NT2/D1 (cell line): ENCODE measurements at regions not wholly inside any gene's neighbourhood (a gene's known extent, or its start where the extent isn't known, plus 50 kb on each side); places are given as distances from the start of the nearest gene placed in this dataset.
"Not testable (repeated sequence)": the region's sequence is repeated elsewhere in the genome, so short reads cannot be mapped to it uniquely, and the experiment has no call there.

Source experiments
- DNase-seq: peaks from one replicate; pipeline ENCODE4 v3.0.0-alpha.2; 2011; ENCODE audit warnings: low read depth, low spot score
- H3K27me3 ChIP-seq: 2 replicates; pipeline ENCODE4 v1.6.0; 2011; ENCODE audit warnings: mild to moderate bottlenecking; ENCODE audit not compliant: insufficient read length, insufficient read depth
- H3K36me3 ChIP-seq: 2 replicates; pipeline ENCODE4 v1.6.1; 2011; ENCODE audit warnings: mild to moderate bottlenecking, low read length, mixed read lengths; ENCODE audit not compliant: insufficient read depth, insufficient read length
- H3K4me1 ChIP-seq: 2 replicates; pipeline ENCODE4 v1.5.1; 2011; ENCODE audit not compliant: insufficient read depth, insufficient read length
- H3K4me3 ChIP-seq: 2 replicates; pipeline ENCODE4 v1.5.1; 2011; ENCODE audit warnings: low read depth; ENCODE audit not compliant: insufficient read length
- H3K9ac ChIP-seq: 2 replicates; pipeline ENCODE4 v1.6.0; 2011; ENCODE audit warnings: low read depth; ENCODE audit not compliant: insufficient read length
- H3K9me3 ChIP-seq: 2 replicates; pipeline ENCODE4 v1.5.1; 2011; ENCODE audit warnings: mild to moderate bottlenecking, low read length; ENCODE audit not compliant: insufficient read depth
- SUZ12 ChIP-seq: IDR thresholded peaks from 2 replicates; pipeline ENCODE4 v1.6.1; 2011; ENCODE audit not compliant: insufficient read length, insufficient read depth; ENCODE audit errors: extremely low read depth
- YY1 ChIP-seq: IDR thresholded peaks from 2 replicates; pipeline ENCODE4 v1.6.1; 2011; ENCODE audit not compliant: insufficient read length, insufficient read depth
- ZNF274 ChIP-seq: IDR thresholded peaks from 2 replicates; pipeline ENCODE4 v1.6.1; 2011; ENCODE audit warnings: mild to moderate bottlenecking, low read depth, low read length

DNA sequence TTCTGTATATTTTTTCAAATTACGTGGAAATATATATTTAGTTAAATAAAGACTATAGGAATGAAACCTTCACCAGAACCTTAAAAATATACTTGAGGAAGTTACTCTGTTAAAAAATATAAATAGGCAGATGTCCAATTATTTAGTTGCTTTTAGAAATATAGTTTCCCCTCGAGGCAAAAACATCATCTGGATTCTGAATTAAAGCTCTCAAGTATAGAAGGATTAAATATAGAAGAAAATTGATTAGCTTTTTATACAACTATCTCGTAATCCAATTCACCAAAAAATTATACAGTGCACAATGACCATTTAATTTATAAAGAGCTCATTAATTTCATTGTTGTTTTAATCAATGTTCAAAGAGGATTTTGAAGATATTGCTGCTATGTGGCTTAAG lies 601.4 kb downstream of the GABRG2 start:
- TF ChIP-seq ZNF274, result no peak
- TF ChIP-seq YY1, result no peak
- no peak for TF ChIP-seq SUZ12

DNA sequence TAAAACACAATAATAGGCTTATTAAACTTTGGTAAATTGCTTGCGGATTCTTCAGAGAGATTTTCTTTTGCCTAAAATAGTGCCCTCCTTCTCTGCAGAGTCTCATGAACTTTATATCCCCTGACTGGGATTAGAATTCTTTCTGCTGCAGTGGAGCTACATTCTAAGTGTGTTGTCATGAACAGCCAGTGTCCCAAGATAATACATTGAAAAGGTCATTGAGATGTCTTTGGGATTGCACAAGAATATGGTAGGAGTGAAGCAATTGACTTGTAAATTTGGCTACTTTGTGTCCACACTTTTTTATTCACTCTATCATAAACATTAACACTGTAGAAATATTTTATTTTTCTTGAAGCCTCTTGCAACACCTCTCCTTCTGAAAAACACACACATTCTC lies 604.5 kb downstream of the GABRG2 start:
- TF ChIP-seq YY1 (no peak), ZNF274 (no peak), SUZ12 (no peak)

More for the DNA sequence above, 601.4 kb downstream of the GABRG2 start:
- Histone ChIP-seq H3K9me3 (no peaks in the 10 kb centered on the region), H3K4me3 (no peak overlapping the region), H3K36me3 (no peaks in the 10 kb centered on the region), H3K27me3 (no peaks in the 10 kb centered on the region), H3K4me1 (no peaks in the 10 kb centered on the region), H3K9ac (no peak overlapping the region)
- no peak for DNase-seq

DNA sequence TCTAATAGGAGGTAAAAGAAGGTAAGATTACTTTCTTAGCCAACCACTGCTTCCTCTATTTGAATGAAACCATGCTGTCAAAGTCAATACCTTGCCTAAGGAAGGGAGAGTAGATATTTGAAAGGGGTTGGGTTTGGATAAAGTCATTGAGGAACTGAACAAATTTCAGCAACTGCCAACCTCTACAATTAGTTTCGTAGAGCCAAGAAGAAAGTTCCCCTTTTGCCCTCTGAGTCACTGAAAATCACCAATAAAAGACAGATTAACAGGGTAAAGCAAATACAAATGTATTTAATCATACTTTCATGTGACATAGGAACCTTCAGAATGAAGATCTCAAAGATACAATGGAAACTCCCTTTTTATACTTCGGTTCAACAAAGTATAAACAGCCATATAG lies 615.7 kb downstream of the GABRG2 start:
- Histone ChIP-seq H3K4me3 (no peak overlapping the region), H3K9ac (no peak overlapping the region)

More for the DNA sequence above, 604.5 kb downstream of the GABRG2 start:
- Histone ChIP-seq H3K4me3 (no peak overlapping the region), H3K27me3 (no peaks in the 10 kb centered on the region), H3K36me3 (no peaks in the 10 kb centered on the region), H3K4me1 (no peaks in the 10 kb centered on the region), H3K9me3 (no peaks in the 10 kb centered on the region), H3K9ac (no peak overlapping the region)
- DNase-seq, result no peak

DNA sequence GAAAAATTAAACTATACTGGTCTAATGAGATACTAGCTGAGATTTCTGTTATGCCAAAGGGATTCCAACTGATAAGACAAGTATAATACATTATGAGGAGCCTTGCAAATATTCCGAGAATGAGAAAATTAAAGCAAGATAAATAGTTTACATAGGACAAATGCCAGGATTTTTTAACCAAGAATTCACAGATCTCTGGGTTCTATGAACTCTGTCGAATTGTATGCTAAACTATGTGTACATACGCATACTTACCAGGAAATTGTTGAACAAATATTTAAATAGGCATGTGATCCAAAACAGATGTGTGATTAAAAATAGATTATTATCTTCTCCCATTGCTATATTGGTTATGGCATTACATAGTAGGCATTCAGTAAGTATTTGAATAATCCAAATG lies 616.6 kb downstream of the GABRG2 start:
- TF ChIP-seq YY1 (no peak), SUZ12 (no peak), ZNF274 (no peak)
- Histone ChIP-seq H3K27me3 (no peaks in the 10 kb centered on the region), H3K36me3 (no peaks in the 10 kb centered on the region), H3K9ac (no peak overlapping the region), H3K4me1 (no peaks in the 10 kb centered on the region), H3K9me3 (no peaks in the 10 kb centered on the region), H3K4me3 (no peak overlapping the region)
- no peak for DNase-seq

More for the DNA sequence above, 615.7 kb downstream of the GABRG2 start:
- Histone ChIP-seq H3K4me1 (no peaks in the 10 kb centered on the region), H3K36me3 (no peaks in the 10 kb centered on the region), H3K9me3 (no peaks in the 10 kb centered on the region), H3K27me3 (no peaks in the 10 kb centered on the region)
- TF ChIP-seq ZNF274 (no peak), SUZ12 (no peak), YY1 (no peak)
- no peak for DNase-seq

DNA sequence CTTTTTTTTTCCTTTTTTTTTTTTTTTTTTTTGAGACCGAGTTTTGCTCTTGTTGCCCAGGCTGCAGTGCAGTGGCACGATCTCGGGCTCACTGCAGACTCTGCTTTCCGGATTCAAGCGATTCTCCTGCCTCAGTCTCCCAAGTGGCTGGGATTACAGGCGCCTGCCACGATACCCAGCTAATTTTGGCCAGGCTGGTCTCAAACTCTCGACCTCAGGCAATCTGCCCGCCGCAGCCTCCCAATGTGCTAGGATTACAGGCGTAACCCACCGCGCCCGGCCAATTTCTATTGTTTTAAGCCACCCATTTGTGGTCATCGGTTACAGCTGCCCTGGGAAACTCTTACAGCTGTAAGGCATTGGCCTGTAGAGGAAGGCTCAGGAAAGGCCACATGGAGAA lies 617.7 kb downstream of the GABRG2 start:
- no peak for DNase-seq
- Histone ChIP-seq H3K9me3 (no peaks in the 10 kb centered on the region), H3K9ac (no peak overlapping the region), H3K4me1 (no peaks in the 10 kb centered on the region), H3K36me3 (no peaks in the 10 kb centered on the region), H3K27me3 (no peaks in the 10 kb centered on the region), H3K4me3 (no peak overlapping the region)
- TF ChIP-seq YY1 (no peak), SUZ12 (no peak), ZNF274 (no peak)

DNA sequence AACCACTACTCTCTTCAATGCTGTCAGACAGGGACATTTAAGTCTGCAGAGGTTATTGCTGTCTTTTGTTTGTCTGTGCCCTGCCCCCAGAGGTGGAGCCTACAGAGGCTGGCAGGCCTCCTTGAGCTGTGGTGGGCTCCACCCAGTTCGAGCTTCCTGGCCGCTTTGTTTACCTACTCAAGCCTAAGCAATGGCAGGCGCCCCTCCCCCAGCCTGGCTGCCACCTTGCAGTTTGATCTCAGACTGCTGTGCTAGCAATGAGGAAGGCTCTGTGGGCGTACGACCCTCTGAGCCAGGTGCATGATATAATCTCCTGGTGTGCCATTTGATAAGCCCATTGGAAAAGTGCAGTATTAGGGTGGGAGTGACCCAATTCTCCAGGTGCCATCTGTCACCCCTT lies 628.7 kb downstream of the GABRG2 start:
- not testable (repeated sequence) for H3K4me1 ChIP-seq, H3K27me3 ChIP-seq, H3K9ac ChIP-seq, H3K36me3 ChIP-seq, H3K4me3 ChIP-seq, H3K9me3 ChIP-seq, DNase-seq

DNA sequence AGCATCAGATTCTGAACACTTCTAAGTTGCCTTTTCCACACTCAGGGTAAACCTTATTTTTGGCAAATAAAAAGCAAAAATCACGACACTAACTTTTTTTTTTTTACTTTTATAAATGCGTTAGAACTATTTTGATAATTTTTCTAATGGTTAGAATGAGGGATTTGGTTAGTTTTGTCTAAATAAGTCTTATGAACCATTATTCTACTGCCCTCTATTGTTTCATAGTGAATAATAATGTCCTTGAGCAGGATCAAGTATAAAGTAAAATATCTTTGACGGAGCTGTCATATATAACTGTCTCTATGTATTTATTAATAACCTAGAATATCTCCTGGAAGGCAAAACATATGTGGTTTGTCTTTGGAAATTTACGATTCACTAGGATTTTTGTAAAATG lies 631.8 kb downstream of the GABRG2 start:
- no peaks in the 10 kb centered on the region; the same call in 1 of the 2 replicates for H3K9me3 ChIP-seq

DNA sequence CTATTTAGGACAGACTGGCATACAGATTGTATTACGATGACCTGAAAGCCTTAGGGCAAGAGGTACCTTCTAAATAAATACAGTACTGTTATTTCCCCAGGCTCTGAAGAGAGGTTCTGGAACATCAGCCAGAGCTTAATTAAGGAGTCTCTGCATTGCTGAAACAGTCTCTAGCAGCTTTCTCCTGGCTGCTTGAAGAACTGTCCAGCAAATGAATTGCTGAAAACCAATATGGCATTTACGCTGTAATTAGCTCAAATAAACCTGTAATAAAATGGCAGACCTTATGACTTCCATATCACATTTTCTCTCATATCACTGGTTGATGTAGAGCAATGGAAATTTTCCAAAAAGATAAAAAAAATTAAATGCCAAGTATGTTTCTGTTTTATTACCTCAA lies 636.3 kb downstream of the GABRG2 start:
- H3K36me3 ChIP-seq, result no peaks in the 10 kb centered on the region
- H3K27me3 ChIP-seq, result no peaks in the 10 kb centered on the region
- no peaks in the 10 kb centered on the region for H3K9me3 ChIP-seq
- H3K4me3 ChIP-seq, result no peak overlapping the region
- H3K4me1 ChIP-seq, result no peaks in the 10 kb centered on the region
- TF ChIP-seq YY1, result no peak
- no peak for TF ChIP-seq SUZ12
- TF ChIP-seq ZNF274, result no peak
- H3K9ac ChIP-seq, result no peak overlapping the region
- no peak for DNase-seq

More for the DNA sequence above, 631.8 kb downstream of the GABRG2 start:
- TF ChIP-seq YY1 (no peak), SUZ12 (no peak)
- no peaks in the 10 kb centered on the region for H3K36me3 ChIP-seq
- H3K9ac ChIP-seq, result no peak overlapping the region
- no peak for DNase-seq
- no peaks in the 10 kb centered on the region for H3K4me1 ChIP-seq
- H3K4me3 ChIP-seq, result no peak overlapping the region
- H3K27me3 ChIP-seq, result no peaks in the 10 kb centered on the region
